Colonic mucosa (tissue), 4 donors: ENCODE measurements at regions not wholly inside any gene's neighbourhood (a gene's known extent, or its start where the extent isn't known, plus 50 kb on each side); places are given as distances from the start of the nearest gene placed in this dataset.
A peak's percentile ranks its signal among the peaks of the same experiment; 100 is the strongest.

Experiments used
- DNase-seq: peaks from one replicate; pipeline ENCODE4 v3.0.0-alpha.2; 2020
- H3K27ac ChIP-seq: fragments of 200-600 bp; one replicate; pipeline ENCODE4 v1.8.0; 2021
- H3K27me3 ChIP-seq: fragments of 200-600 bp; one replicate; pipeline ENCODE4 v1.8.0; 2021
- H3K36me3 ChIP-seq: fragments of 200-600 bp; one replicate; pipeline ENCODE4 v1.8.0; 2021
- H3K4me1 ChIP-seq: fragments of 200-600 bp; one replicate; pipeline ENCODE4 v1.8.0; 2021; ENCODE audit warnings: mild to moderate bottlenecking
- H3K4me3 ChIP-seq: fragments of 200-600 bp; one replicate; pipeline ENCODE4 v1.8.0; 2021
- H3K9ac ChIP-seq, 2 donors: one replicate each; pipeline ENCODE4 v1.7.0; 2013; ENCODE audit warnings: control low read depth in 2 of 2, low read depth in 2 of 2, low read length in 2 of 2
- H3K9me3 ChIP-seq: fragments of 200-600 bp; one replicate; pipeline ENCODE4 v1.8.0; 2021
- CTCF ChIP-seq: fragments of 200-600 bp; IDR thresholded peaks from one replicate; pipeline ENCODE4 v1.8.0; 2022; ENCODE audit warnings: antibody characterized with exemption, mild to moderate bottlenecking
- intact Hi-C: fragments of 100-400 bp; cut with DNase I; formaldehyde crosslinking; loops from one replicate; pipeline ENCODE4 v1.14.1; 2022
- donor health status: healthy.
- donor health status: DM: no; HTN: no; CAD: no.
- donor health status: DM: no; HTN: no; CAD: no.

GRCh38 chr4:56218230-56218895, 168.9 kb downstream of the AASDH start:
- H3K27me3 ChIP-seq = no peaks in the 10 kb centered on the region

GRCh38 chr4:56217343-56217890, 169.9 kb downstream of the AASDH start:
- no peak for DNase-seq
- H3K27ac ChIP-seq = no peak overlapping the region
- intact Hi-C loops = no loop called here

More at GRCh38 chr4:56218230-56218895, 168.9 kb downstream of the AASDH start:
- H3K4me1 ChIP-seq = no peaks in the 10 kb centered on the region
- intact Hi-C loops = no loop called here
- DNase-seq = no peak
- no peak overlapping the region for H3K9ac ChIP-seq
- no peak for TF ChIP-seq CTCF
- H3K4me3 ChIP-seq = no peak overlapping the region
- H3K9me3 ChIP-seq = no peaks in the 10 kb centered on the region
- H3K27ac ChIP-seq = no peak overlapping the region
- H3K36me3 ChIP-seq = no peaks in the 10 kb centered on the region

GRCh38 chr4:56215901-56216300, 171.4 kb downstream of the AASDH start:
- no peak for TF ChIP-seq CTCF
- H3K27me3 ChIP-seq = no peaks in the 10 kb centered on the region
- H3K9ac ChIP-seq = peak overlapping the region in 1 of 2 donors; percentile 23
- H3K27ac ChIP-seq = peak overlapping the region; percentile 57
- no peaks in the 10 kb centered on the region for H3K4me1 ChIP-seq
- peak; percentile 79 for DNase-seq
- H3K9me3 ChIP-seq = no peaks in the 10 kb centered on the region
- intact Hi-C loops = no loop called here
- no peaks in the 10 kb centered on the region for H3K36me3 ChIP-seq
- no peak overlapping the region for H3K4me3 ChIP-seq

More at GRCh38 chr4:56217343-56217890, 169.9 kb downstream of the AASDH start:
- H3K27me3 ChIP-seq = no peaks in the 10 kb centered on the region
- H3K9ac ChIP-seq = no peak overlapping the region
- H3K36me3 ChIP-seq = no peaks in the 10 kb centered on the region
- TF ChIP-seq CTCF = no peak
- H3K9me3 ChIP-seq = no peaks in the 10 kb centered on the region
- no peak overlapping the region for H3K4me3 ChIP-seq
- H3K4me1 ChIP-seq = no peaks in the 10 kb centered on the region

- peak overlapping the region; percentile 57 for H3K27ac ChIP-seq
- H3K4me3 ChIP-seq = no peak overlapping the region
- intact Hi-C loops = no loop called here
- H3K4me1 ChIP-seq = no peaks in the 10 kb centered on the region
- DNase-seq = no peak
- H3K36me3 ChIP-seq = no peaks in the 10 kb centered on the region
- no peak overlapping the region for H3K9ac ChIP-seq
- H3K9me3 ChIP-seq = no peaks in the 10 kb centered on the region
- no peak for TF ChIP-seq CTCF
- H3K27me3 ChIP-seq = no peaks in the 10 kb centered on the region
Observed at GRCh38 chr4:56215141-56215783, 172.0 kb downstream of the AASDH start.

- no peaks in the 10 kb centered on the region for H3K9me3 ChIP-seq
- H3K36me3 ChIP-seq = no peaks in the 10 kb centered on the region
- no peak for DNase-seq
- H3K27ac ChIP-seq = no peak overlapping the region
- intact Hi-C loops = no loop called here
- no peaks in the 10 kb centered on the region for H3K4me1 ChIP-seq
- no peak for TF ChIP-seq CTCF
- H3K4me3 ChIP-seq = no peak overlapping the region
- H3K9ac ChIP-seq = no peak overlapping the region
- no peaks in the 10 kb centered on the region for H3K27me3 ChIP-seq
Observed at GRCh38 chr4:56213543-56213942, 173.7 kb downstream of the AASDH start.
